K562 (cell line): ENCODE measurements at regions not wholly inside any gene's neighbourhood (a gene's known extent, or its start where the extent isn't known, plus 50 kb on each side); places are given as distances from the start of the nearest gene placed in this dataset.

Source experiments
- HLTF ChIP-seq: fragments of 450-650 bp; IDR thresholded peaks from 2 replicates; pipeline ENCODE4 v1.6.1; 2016
- HMBOX1 ChIP-seq: sonication (generic); IDR thresholded peaks from 2 replicates; pipeline ENCODE4 v1.6.1; 2016
- KLF16 ChIP-seq: IDR thresholded peaks from 2 replicates; pipeline ENCODE4 v1.6.1; 2016; ENCODE audit warnings: antibody characterized with exemption
- NFXL1 ChIP-seq: fragments of 450-650 bp; formaldehyde crosslinking; IDR thresholded peaks from 2 replicates; pipeline ENCODE4 v1.4.0; 2021; ENCODE audit warnings: mild to moderate bottlenecking
- PCBP2 ChIP-seq: fragments of 200-400 bp; formaldehyde crosslinking; IDR thresholded peaks from 2 replicates; pipeline ENCODE4 v1.6.1; 2018; ENCODE audit warnings: low read length, low read depth, mild to moderate bottlenecking, moderate library complexity; ENCODE audit not compliant: poor library complexity, severe bottlenecking
- PHB2 ChIP-seq: fragments of 450-650 bp; IDR thresholded peaks from 2 replicates; pipeline ENCODE4 v1.6.1; 2017; ENCODE audit warnings: low read depth
- SPI1 ChIP-seq: IDR thresholded peaks from 2 replicates; pipeline ENCODE4 v1.6.1; 2011; ENCODE audit warnings: low read depth, low read length, control low read depth, borderline replicate concordance
- ZBTB2 ChIP-seq: fragments of 450-650 bp; IDR thresholded peaks from 2 replicates; pipeline ENCODE4 v1.6.1; 2016; ENCODE audit warnings: antibody characterized with exemption
- ZNF512 ChIP-seq: IDR thresholded peaks from 2 replicates; pipeline ENCODE4 v1.6.1; 2016; ENCODE audit warnings: missing genetic modification characterization, missing compliant biosample characterization
- TF ChIP-seq, protein P1 (sequence below): fragments of 450-650 bp; IDR thresholded peaks from 2 replicates; pipeline ENCODE4 v1.6.1; 2018; ENCODE audit not compliant: partially characterized antibody
- TF ChIP-seq, protein P2 (sequence below): fragments of 450-650 bp; IDR thresholded peaks from 2 replicates; pipeline ENCODE4 v1.6.1; 2017; ENCODE audit warnings: antibody characterized with exemption, mild to moderate bottlenecking

DNA sequence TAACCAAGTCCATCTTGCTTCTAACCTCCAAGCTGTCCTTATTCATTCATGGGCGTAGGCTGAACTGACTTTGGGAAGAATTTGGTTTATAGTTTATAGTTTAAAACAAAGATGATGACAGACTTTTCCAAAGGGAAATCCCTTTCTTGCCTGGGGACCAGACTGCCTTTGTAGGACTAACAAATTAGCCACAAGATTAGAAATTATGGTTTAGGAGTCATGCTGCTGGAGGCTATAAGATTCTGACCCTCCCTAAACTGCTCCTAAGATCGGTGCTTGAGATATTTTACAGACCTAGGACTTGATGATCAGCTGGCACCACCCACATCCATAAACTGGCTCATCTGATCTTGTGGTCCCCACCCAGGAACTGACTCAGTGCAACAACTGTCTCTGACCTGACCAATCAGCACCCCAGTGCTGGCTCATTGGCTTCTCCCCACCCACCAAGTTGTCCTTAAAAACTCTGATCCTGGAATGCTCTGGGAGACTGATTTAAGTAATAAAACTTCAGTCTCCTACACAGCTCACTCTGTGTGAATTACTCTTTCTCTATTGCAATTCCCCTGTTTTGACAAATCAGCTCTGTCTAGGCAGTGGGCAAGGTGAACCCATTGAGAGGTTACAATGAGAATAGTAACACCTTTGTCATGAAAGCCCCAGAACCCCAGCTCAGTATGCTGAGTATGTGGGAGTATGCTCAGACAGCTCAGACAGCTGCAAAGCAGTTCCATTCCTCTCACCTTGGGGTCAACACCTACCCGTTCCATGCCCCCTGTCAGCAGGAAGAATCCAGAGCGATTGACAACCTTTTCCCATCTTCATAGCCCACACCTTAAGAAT is 51.6 kb upstream of the C15orf39 start (continued):
- TF ChIP-seq, protein P1, sequence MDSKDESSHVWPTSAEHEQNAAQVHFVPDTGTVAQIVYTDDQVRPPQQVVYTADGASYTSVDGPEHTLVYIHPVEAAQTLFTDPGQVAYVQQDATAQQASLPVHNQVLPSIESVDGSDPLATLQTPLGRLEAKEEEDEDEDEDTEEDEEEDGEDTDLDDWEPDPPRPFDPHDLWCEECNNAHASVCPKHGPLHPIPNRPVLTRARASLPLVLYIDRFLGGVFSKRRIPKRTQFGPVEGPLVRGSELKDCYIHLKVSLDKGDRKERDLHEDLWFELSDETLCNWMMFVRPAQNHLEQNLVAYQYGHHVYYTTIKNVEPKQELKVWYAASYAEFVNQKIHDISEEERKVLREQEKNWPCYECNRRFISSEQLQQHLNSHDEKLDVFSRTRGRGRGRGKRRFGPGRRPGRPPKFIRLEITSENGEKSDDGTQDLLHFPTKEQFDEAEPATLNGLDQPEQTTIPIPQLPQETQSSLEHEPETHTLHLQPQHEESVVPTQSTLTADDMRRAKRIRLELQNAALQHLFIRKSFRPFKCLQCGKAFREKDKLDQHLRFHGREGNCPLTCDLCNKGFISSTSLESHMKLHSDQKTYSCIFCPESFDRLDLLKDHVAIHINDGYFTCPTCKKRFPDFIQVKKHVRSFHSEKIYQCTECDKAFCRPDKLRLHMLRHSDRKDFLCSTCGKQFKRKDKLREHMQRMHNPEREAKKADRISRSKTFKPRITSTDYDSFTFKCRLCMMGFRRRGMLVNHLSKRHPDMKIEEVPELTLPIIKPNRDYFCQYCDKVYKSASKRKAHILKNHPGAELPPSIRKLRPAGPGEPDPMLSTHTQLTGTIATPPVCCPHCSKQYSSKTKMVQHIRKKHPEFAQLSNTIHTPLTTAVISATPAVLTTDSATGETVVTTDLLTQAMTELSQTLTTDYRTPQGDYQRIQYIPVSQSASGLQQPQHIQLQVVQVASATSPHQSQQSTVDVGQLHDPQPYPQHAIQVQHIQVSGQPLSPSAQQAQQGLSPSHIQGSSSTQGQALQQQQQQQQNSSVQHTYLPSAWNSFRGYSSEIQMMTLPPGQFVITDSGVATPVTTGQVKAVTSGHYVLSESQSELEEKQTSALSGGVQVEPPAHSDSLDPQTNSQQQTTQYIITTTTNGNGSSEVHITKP: peak; percentile 39
- TF ChIP-seq PCBP2 (no peak), KLF16 (no peak), SPI1 (no peak), HLTF (no peak), ZNF512 (tag) (no peak), HMBOX1 (peak; percentile 47; the same call in 1 of the 2 replicates), PHB2 (no peak), NFXL1 (CRISPR knock-in tag) (no peak), ZBTB2 (no peak)
- TF ChIP-seq, protein P2, sequence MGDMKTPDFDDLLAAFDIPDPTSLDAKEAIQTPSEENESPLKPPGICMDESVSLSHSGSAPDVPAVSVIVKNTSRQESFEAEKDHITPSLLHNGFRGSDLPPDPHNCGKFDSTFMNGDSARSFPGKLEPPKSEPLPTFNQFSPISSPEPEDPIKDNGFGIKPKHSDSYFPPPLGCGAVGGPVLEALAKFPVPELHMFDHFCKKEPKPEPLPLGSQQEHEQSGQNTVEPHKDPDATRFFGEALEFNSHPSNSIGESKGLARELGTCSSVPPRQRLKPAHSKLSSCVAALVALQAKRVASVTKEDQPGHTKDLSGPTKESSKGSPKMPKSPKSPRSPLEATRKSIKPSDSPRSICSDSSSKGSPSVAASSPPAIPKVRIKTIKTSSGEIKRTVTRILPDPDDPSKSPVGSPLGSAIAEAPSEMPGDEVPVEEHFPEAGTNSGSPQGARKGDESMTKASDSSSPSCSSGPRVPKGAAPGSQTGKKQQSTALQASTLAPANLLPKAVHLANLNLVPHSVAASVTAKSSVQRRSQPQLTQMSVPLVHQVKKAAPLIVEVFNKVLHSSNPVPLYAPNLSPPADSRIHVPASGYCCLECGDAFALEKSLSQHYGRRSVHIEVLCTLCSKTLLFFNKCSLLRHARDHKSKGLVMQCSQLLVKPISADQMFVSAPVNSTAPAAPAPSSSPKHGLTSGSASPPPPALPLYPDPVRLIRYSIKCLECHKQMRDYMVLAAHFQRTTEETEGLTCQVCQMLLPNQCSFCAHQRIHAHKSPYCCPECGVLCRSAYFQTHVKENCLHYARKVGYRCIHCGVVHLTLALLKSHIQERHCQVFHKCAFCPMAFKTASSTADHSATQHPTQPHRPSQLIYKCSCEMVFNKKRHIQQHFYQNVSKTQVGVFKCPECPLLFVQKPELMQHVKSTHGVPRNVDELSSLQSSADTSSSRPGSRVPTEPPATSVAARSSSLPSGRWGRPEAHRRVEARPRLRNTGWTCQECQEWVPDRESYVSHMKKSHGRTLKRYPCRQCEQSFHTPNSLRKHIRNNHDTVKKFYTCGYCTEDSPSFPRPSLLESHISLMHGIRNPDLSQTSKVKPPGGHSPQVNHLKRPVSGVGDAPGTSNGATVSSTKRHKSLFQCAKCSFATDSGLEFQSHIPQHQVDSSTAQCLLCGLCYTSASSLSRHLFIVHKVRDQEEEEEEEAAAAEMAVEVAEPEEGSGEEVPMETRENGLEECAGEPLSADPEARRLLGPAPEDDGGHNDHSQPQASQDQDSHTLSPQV: peak; percentile 24; the same call in 1 of the 2 replicates
